Immature natural killer cell (primary cell): ENCODE measurements at regions not wholly inside any gene's neighbourhood (a gene's known extent, or its start where the extent isn't known, plus 50 kb on each side); places are given as distances from the start of the nearest gene placed in this dataset.
"Not testable (repeated sequence)": the region's sequence is repeated elsewhere in the genome, so short reads cannot be mapped to it uniquely, and the experiment has no call there.

Experiments
- DNase-seq, 3 donors: peaks; one replicate each; pipeline ENCODE4 v3.0.0; 2022; ENCODE audit warnings: mixed read lengths in 1 of 3
- H3K27ac Mint-ChIP-seq, 6 donors: one replicate each; pipeline ENCODE4 v1.8.0; 2020; ENCODE audit warnings: mixed read lengths in 6 of 6, mild to moderate bottlenecking in 5 of 6, inconsistent platforms in 4 of 6, moderate library complexity in 3 of 6
- H3K27me3 Mint-ChIP-seq, 3 donors: one replicate each; pipeline ENCODE4 v1.8.0; 2020 to 2021; ENCODE audit warnings: low read depth in 3 of 3, mild to moderate bottlenecking in 3 of 3, mixed read lengths in 3 of 3, moderate library complexity in 3 of 3, inconsistent platforms in 1 of 3
- H3K36me3 Mint-ChIP-seq, 3 donors: one replicate each; pipeline ENCODE4 v1.8.0; 2020; ENCODE audit warnings: mixed read lengths in 3 of 3, inconsistent platforms in 2 of 3, mild to moderate bottlenecking in 2 of 3
- H3K4me1 Mint-ChIP-seq, 2 donors: one replicate each; pipeline ENCODE4 v1.8.0; 2020; ENCODE audit warnings: inconsistent platforms in 2 of 2, mild to moderate bottlenecking in 2 of 2, mixed read lengths in 2 of 2, moderate library complexity in 1 of 2
- H3K4me3 Mint-ChIP-seq, 5 donors: one replicate each; pipeline ENCODE4 v1.8.0; 2020; ENCODE audit warnings: mild to moderate bottlenecking in 5 of 5, mixed read lengths in 5 of 5, inconsistent platforms in 3 of 5, moderate library complexity in 3 of 5
- H3K9me3 Mint-ChIP-seq, 6 donors: one replicate each; pipeline ENCODE4 v1.8.0; 2020; ENCODE audit warnings: mild to moderate bottlenecking in 6 of 6, mixed read lengths in 6 of 6, inconsistent platforms in 4 of 6, moderate library complexity in 3 of 6

- peaks cover 0 to 4% (median 3%) of the 10 kb centered on the region in 3 donors for H3K27me3 Mint-ChIP-seq
- no peak for DNase-seq
- H3K27ac Mint-ChIP-seq: no peak overlapping the region
- H3K9me3 Mint-ChIP-seq: peaks cover 0 to 11% (median 2%) of the 10 kb centered on the region in 6 donors
- no peak overlapping the region for H3K4me3 Mint-ChIP-seq
- no peaks in the 10 kb centered on the region for H3K4me1 Mint-ChIP-seq
- H3K36me3 Mint-ChIP-seq: no peaks in the 10 kb centered on the region
These were observed 365.1 kb downstream of the IPO8 start for GRCh38 chr12:30330565-30330964.

- no peak overlapping the region for H3K4me3 Mint-ChIP-seq
- peaks cover 0 to 4% (median 3%) of the 10 kb centered on the region in 3 donors for H3K27me3 Mint-ChIP-seq
- no peaks in the 10 kb centered on the region for H3K4me1 Mint-ChIP-seq
- no peak overlapping the region for H3K27ac Mint-ChIP-seq
- DNase-seq: no peak
- no peaks in the 10 kb centered on the region for H3K36me3 Mint-ChIP-seq
- H3K9me3 Mint-ChIP-seq: peaks cover 0 to 13% (median 3%) of the 10 kb centered on the region in 6 donors
These were observed 366.4 kb downstream of the IPO8 start for GRCh38 chr12:30329281-30329680.

- no peaks in the 10 kb centered on the region for H3K27me3 Mint-ChIP-seq
These were observed 372.7 kb downstream of the IPO8 start for GRCh38 chr12:30323008-30323407.

GRCh38 chr12:30320561-30320960 is 375.1 kb downstream of the IPO8 start:
- DNase-seq: no peak
- Mint-ChIP-seq H3K27me3 (no peaks in the 10 kb centered on the region), H3K36me3 (no peaks in the 10 kb centered on the region), H3K27ac (no peak overlapping the region), H3K9me3 (peaks cover 0 to 16% (median 5%) of the 10 kb centered on the region in 6 donors), H3K4me3 (no peak overlapping the region), H3K4me1 (no peaks in the 10 kb centered on the region)

More at GRCh38 chr12:30323008-30323407, 372.7 kb downstream of the IPO8 start:
- no peaks in the 10 kb centered on the region for H3K36me3 Mint-ChIP-seq
- no peak overlapping the region for H3K27ac Mint-ChIP-seq
- H3K4me1 Mint-ChIP-seq: no peaks in the 10 kb centered on the region
- no peak for DNase-seq
- H3K4me3 Mint-ChIP-seq: no peak overlapping the region
- H3K9me3 Mint-ChIP-seq: peaks cover 0 to 15% (median 3%) of the 10 kb centered on the region in 6 donors

- Mint-ChIP-seq H3K27me3 (peaks cover 0 to 4% (median 4%) of the 10 kb centered on the region in 3 donors), H3K9me3 (peaks cover 0 to 17% (median 9%) of the 10 kb centered on the region in 6 donors), H3K4me3 (no peak overlapping the region), H3K36me3 (no peaks in the 10 kb centered on the region), H3K4me1 (no peaks in the 10 kb centered on the region), H3K27ac (no peak overlapping the region)
- no peak for DNase-seq
These were observed 381.1 kb downstream of the IPO8 start for GRCh38 chr12:30314506-30315100.

GRCh38 chr12:30308010-30308717 is 387.5 kb downstream of the IPO8 start:
- H3K4me3 Mint-ChIP-seq: no peak overlapping the region
- H3K27me3 Mint-ChIP-seq: peaks cover 0 to 4% (median 2%) of the 10 kb centered on the region in 3 donors
- H3K27ac Mint-ChIP-seq: no peak overlapping the region
- no peaks in the 10 kb centered on the region for H3K36me3 Mint-ChIP-seq
- H3K9me3 Mint-ChIP-seq: peaks cover 0 to 27% (median 6%) of the 10 kb centered on the region in 6 donors
- H3K4me1 Mint-ChIP-seq: no peaks in the 10 kb centered on the region
- DNase-seq: no peak

GRCh38 chr12:30304528-30304927 is 391.1 kb downstream of the IPO8 start:
- H3K4me1 Mint-ChIP-seq: no peaks in the 10 kb centered on the region
- no peaks in the 10 kb centered on the region for H3K36me3 Mint-ChIP-seq
- H3K27ac Mint-ChIP-seq: no peak overlapping the region
- no peak for DNase-seq
- H3K9me3 Mint-ChIP-seq: peaks cover 2 to 43% (median 9%) of the 10 kb centered on the region in 6 donors
- H3K27me3 Mint-ChIP-seq: peaks cover 0 to 1% (median 0%) of the 10 kb centered on the region in 3 donors
- H3K4me3 Mint-ChIP-seq: no peak overlapping the region

GRCh38 chr12:30301291-30301690 is 394.4 kb downstream of the IPO8 start:
- Mint-ChIP-seq H3K9me3 (peaks cover 2 to 36% (median 10%) of the 10 kb centered on the region in 6 donors), H3K4me1 (no peaks in the 10 kb centered on the region), H3K27me3 (peaks cover 0 to 1% (median 0%) of the 10 kb centered on the region in 3 donors), H3K36me3 (no peaks in the 10 kb centered on the region), H3K4me3 (no peak overlapping the region), H3K27ac (no peak overlapping the region)
- DNase-seq: no peak

- peaks cover 0 to 2% (median 1%) of the 10 kb centered on the region in 3 donors for H3K27me3 Mint-ChIP-seq
- H3K4me1 Mint-ChIP-seq: no peaks in the 10 kb centered on the region
- no peak for DNase-seq
- H3K4me3 Mint-ChIP-seq: no peak overlapping the region
- H3K9me3 Mint-ChIP-seq: peaks cover 2 to 17% (median 12%) of the 10 kb centered on the region in 6 donors
- H3K36me3 Mint-ChIP-seq: peaks cover 0 to 3% (median 0%) of the 10 kb centered on the region in 3 donors
- H3K27ac Mint-ChIP-seq: no peak overlapping the region
These were observed 399.2 kb downstream of the IPO8 start for GRCh38 chr12:30296486-30296885.

- no peak overlapping the region for H3K4me3 Mint-ChIP-seq
- no peak for DNase-seq
- H3K36me3 Mint-ChIP-seq: no peaks in the 10 kb centered on the region
- H3K27ac Mint-ChIP-seq: no peak overlapping the region
- peaks cover 2 to 15% (median 6%) of the 10 kb centered on the region in 6 donors for H3K9me3 Mint-ChIP-seq
- peaks cover 0 to 5% (median 0%) of the 10 kb centered on the region in 3 donors for H3K27me3 Mint-ChIP-seq
- H3K4me1 Mint-ChIP-seq: no peaks in the 10 kb centered on the region
These were observed 409.2 kb downstream of the IPO8 start for GRCh38 chr12:30286345-30286926.

GRCh38 chr12:30278401-30278800 is 417.3 kb downstream of the IPO8 start:
- Mint-ChIP-seq H3K9me3 (peaks cover 0 to 9% (median 5%) of the 10 kb centered on the region in 6 donors), H3K27ac (no peak overlapping the region), H3K4me3 (no peak overlapping the region), H3K27me3 (peaks cover 0 to 4% (median 0%) of the 10 kb centered on the region in 3 donors), H3K36me3 (peaks cover 0 to under 1% (median 0%) of the 10 kb centered on the region in 3 donors), H3K4me1 (no peaks in the 10 kb centered on the region)
- DNase-seq: no peak

- not testable (repeated sequence) for H3K4me3 Mint-ChIP-seq, DNase-seq, H3K27me3 Mint-ChIP-seq, H3K4me1 Mint-ChIP-seq, H3K36me3 Mint-ChIP-seq, H3K27ac Mint-ChIP-seq
- H3K9me3 Mint-ChIP-seq: peaks cover 0 to 19% (median 2%) of the 10 kb centered on the region in 6 donors
These were observed 423.2 kb downstream of the IPO8 start for GRCh38 chr12:30272515-30272914.

- no peak overlapping the region for H3K27ac Mint-ChIP-seq
These were observed 426.2 kb downstream of the IPO8 start for GRCh38 chr12:30269496-30269895.

GRCh38 chr12:30268041-30268440 is 427.6 kb downstream of the IPO8 start:
- Mint-ChIP-seq H3K9me3 (peaks cover 0 to 7% (median 3%) of the 10 kb centered on the region in 6 donors), H3K4me3 (no peak overlapping the region), H3K27ac (no peak overlapping the region), H3K36me3 (no peaks in the 10 kb centered on the region), H3K4me1 (no peaks in the 10 kb centered on the region), H3K27me3 (no peaks in the 10 kb centered on the region)
- DNase-seq: no peak

More at GRCh38 chr12:30269496-30269895, 426.2 kb downstream of the IPO8 start:
- Mint-ChIP-seq H3K36me3 (peaks cover 0 to 4% (median 0%) of the 10 kb centered on the region in 3 donors), H3K4me1 (no peaks in the 10 kb centered on the region), H3K27me3 (peaks cover 0 to 2% (median 0%) of the 10 kb centered on the region in 3 donors), H3K9me3 (peaks cover 0 to 12% (median 4%) of the 10 kb centered on the region in 6 donors), H3K4me3 (no peak overlapping the region)
- no peak for DNase-seq
